CD4-positive, CD25-positive, alpha-beta regulatory T cell (primary cell): ENCODE measurements at regions not wholly inside any gene's neighbourhood (a gene's known extent, or its start where the extent isn't known, plus 50 kb on each side); places are given as distances from the start of the nearest gene placed in this dataset.

Experiments used
- ATAC-seq, 2 donors: fragments of 150-1000 bp; cut with Tn5 transposase; one replicate each; pipeline ENCODE4 v1.10.0; 2021; ENCODE audit warnings: low read depth in 2 of 2, moderate number of reproducible peaks in 2 of 2, moderate library complexity in 1 of 2
- DNase-seq, 3 donors: peaks; one replicate each; pipeline versions ENCODE4 v3.0.0 to v3.0.0-alpha.2; 2012 to 2022; ENCODE audit warnings: mixed read lengths in 1 of 3
- H3K27ac ChIP-seq: one replicate; pipeline ENCODE4 v1.7.0; 2013; ENCODE audit warnings: mild to moderate bottlenecking, low read length; ENCODE audit not compliant: insufficient read depth, poor library complexity, severe bottlenecking
- H3K27me3 ChIP-seq: one replicate; pipeline ENCODE4 v1.7.0; 2013; ENCODE audit warnings: low read length; ENCODE audit not compliant: control insufficient read depth, insufficient read depth
- H3K36me3 ChIP-seq: one replicate; pipeline ENCODE4 v1.7.0; 2013; ENCODE audit warnings: mild to moderate bottlenecking, low read length, moderate library complexity; ENCODE audit not compliant: control insufficient read depth, insufficient read depth
- H3K4me1 ChIP-seq: 2 replicates; pipeline ENCODE4 v1.7.0; 2013; ENCODE audit warnings: mild to moderate bottlenecking, low read length; ENCODE audit not compliant: insufficient read depth, control insufficient read depth, poor library complexity, severe bottlenecking
- H3K4me3 ChIP-seq: one replicate; pipeline ENCODE4 v1.7.0; 2013; ENCODE audit warnings: low read depth, mild to moderate bottlenecking, low read length, moderate library complexity
- H3K9me3 ChIP-seq, 2 experiments: 1 replicate in 1 of 2; 2 replicates in 1 of 2; pipeline ENCODE4 v1.7.0; 2013; ENCODE audit warnings: low read length in 2 of 2, mild to moderate bottlenecking in 1 of 2, moderate library complexity in 1 of 2; ENCODE audit not compliant: control insufficient read depth in 2 of 2
- H3K27ac Mint-ChIP-seq, 3 donors: one replicate each; pipeline ENCODE4 v1.8.0; 2020 to 2022; ENCODE audit warnings: mild to moderate bottlenecking in 3 of 3, mixed read lengths in 3 of 3, moderate library complexity in 2 of 3
- H3K27me3 Mint-ChIP-seq: one replicate; pipeline ENCODE4 v1.8.0; 2022; ENCODE audit warnings: mild to moderate bottlenecking, mixed read lengths
- H3K36me3 Mint-ChIP-seq: one replicate; pipeline ENCODE4 v1.8.0; 2020; ENCODE audit warnings: mixed read lengths
- H3K4me1 Mint-ChIP-seq, 4 donors: one replicate each; pipeline ENCODE4 v1.8.0; 2020 to 2022; ENCODE audit warnings: mixed read lengths in 4 of 4, mild to moderate bottlenecking in 1 of 4
- H3K4me3 Mint-ChIP-seq, 4 donors: one replicate each; pipeline ENCODE4 v1.8.0; 2020 to 2022; ENCODE audit warnings: mild to moderate bottlenecking in 4 of 4, mixed read lengths in 4 of 4, moderate library complexity in 3 of 4
- H3K9me3 Mint-ChIP-seq, 7 donors: one replicate each; pipeline ENCODE4 v1.8.0; 2020 to 2022; ENCODE audit warnings: mixed read lengths in 7 of 7, mild to moderate bottlenecking in 3 of 7, moderate library complexity in 2 of 7

DNA sequence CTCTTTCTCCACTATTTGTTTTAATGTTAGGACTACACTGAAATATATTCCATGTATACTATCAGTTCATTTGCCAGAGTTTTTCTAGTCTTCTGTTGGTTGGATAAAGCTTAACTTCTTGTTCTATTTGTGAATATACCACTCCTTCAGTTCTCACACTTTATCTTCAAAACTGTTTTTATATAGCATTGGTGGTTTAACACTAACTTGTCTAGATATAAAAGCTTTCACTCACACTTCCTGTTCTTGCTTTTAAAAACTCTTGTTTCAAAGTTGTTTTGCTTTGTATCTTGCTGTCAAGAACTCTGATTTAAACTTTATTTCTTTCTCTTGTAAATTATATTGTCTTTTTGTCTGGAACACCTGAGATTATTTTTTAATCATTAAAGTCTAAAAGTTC is 226.8 kb upstream of the TENT5A start:
- no peak overlapping the region for H3K27ac ChIP-seq
- Mint-ChIP-seq H3K36me3 (no peaks in the 10 kb centered on the region), H3K27me3 (no peaks in the 10 kb centered on the region), H3K27ac (no peak overlapping the region), H3K9me3 (peaks cover 1 to 11% (median 7%) of the 10 kb centered on the region in 7 donors), H3K4me1 (no peaks in the 10 kb centered on the region), H3K4me3 (no peak overlapping the region)
- H3K36me3 ChIP-seq: no peaks in the 10 kb centered on the region
- ATAC-seq (no peak), DNase-seq (no peak)
- no peaks in the 10 kb centered on the region for H3K4me1 ChIP-seq
- H3K9me3 ChIP-seq: no peaks in the 10 kb centered on the region
- no peaks in the 10 kb centered on the region for H3K27me3 ChIP-seq
- no peak overlapping the region for H3K4me3 ChIP-seq

DNA sequence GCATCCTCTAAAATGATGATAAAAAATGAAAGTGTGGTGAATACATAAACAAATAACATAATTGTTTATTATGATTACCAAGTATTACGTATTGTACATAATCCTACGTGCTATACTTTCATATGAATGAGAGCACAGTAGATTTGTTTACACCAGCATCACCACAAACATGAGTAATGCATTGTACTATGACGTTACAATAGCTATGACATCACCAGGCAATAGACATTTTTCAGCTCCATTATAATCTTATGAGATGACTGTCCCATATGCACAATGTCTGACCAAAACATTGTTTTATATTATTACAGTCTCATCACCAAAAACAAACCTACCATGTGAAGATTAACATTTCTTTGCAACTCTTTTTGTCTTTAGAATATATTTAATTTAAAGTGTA is 225.7 kb upstream of the TENT5A start:
- Mint-ChIP-seq H3K4me1 (no peaks in the 10 kb centered on the region), H3K9me3 (peaks cover 1 to 11% (median 9%) of the 10 kb centered on the region in 7 donors)
- no peak for DNase-seq

DNA sequence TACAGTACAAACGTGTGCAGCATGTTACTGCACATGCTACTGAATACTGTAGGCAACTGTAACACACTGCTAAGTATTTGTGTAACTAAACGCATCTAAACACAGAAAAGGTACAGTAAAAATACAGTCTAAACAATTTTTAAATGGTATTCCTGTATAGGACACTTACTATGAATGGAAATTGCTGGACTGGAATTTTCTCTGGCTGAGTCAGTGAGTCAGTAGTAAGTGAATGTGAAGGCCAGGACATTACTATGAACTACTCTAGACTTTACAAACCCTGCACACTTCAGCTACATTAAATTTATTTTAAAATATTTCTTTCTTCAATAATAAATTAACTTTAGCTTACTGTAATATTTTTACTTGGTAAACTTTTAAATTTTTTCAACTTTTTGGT is 225.0 kb upstream of the TENT5A start:
- Mint-ChIP-seq H3K27ac (no peak overlapping the region), H3K36me3 (no peaks in the 10 kb centered on the region), H3K27me3 (no peaks in the 10 kb centered on the region), H3K9me3 (peaks cover 1 to 17% (median 10%) of the 10 kb centered on the region in 7 donors), H3K4me3 (no peak overlapping the region), H3K4me1 (no peaks in the 10 kb centered on the region)
- H3K4me3 ChIP-seq: no peak overlapping the region
- H3K27me3 ChIP-seq: no peaks in the 10 kb centered on the region
- H3K9me3 ChIP-seq: no peaks in the 10 kb centered on the region
- H3K27ac ChIP-seq: no peak overlapping the region
- no peaks in the 10 kb centered on the region for H3K36me3 ChIP-seq
- DNase-seq (no peak), ATAC-seq (no peak)
- H3K4me1 ChIP-seq: no peaks in the 10 kb centered on the region

More for the DNA sequence above, 225.7 kb upstream of the TENT5A start:
- H3K27ac Mint-ChIP-seq: no peak overlapping the region
- no peak overlapping the region for H3K4me3 ChIP-seq
- H3K36me3 Mint-ChIP-seq: no peaks in the 10 kb centered on the region
- H3K27me3 Mint-ChIP-seq: no peaks in the 10 kb centered on the region
- ATAC-seq: no peak
- H3K27ac ChIP-seq: no peak overlapping the region
- H3K27me3 ChIP-seq: no peaks in the 10 kb centered on the region
- no peaks in the 10 kb centered on the region for H3K4me1 ChIP-seq
- H3K9me3 ChIP-seq: no peaks in the 10 kb centered on the region
- no peaks in the 10 kb centered on the region for H3K36me3 ChIP-seq
- no peak overlapping the region for H3K4me3 Mint-ChIP-seq

DNA sequence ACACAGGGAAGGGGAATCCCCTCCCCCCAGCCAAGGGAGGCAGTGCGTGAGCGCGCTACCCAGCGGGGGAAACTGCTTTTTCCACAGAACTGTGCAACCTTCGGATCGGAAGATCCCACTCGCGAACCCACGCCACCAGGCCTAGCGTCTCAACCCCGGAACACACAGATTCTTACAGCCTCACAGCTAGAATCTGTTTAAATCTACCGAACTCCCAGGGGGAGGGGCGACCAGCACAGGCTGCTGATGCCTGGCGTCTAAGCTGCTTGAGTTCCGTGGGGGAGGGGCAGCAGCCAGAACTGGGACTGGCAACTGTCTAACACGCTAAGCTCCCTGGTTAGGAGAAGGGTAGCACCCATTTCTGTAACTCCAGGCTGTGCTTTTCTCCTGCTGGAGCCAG is 217.3 kb upstream of the TENT5A start:
- Mint-ChIP-seq H3K4me3 (peak overlapping the region in 1 of 4 donors; percentile 7), H3K36me3 (no peaks in the 10 kb centered on the region), H3K4me1 (no peaks in the 10 kb centered on the region), H3K27me3 (no peaks in the 10 kb centered on the region), H3K9me3 (peaks cover 4 to 17% (median 6%) of the 10 kb centered on the region in 7 donors), H3K27ac (no peak overlapping the region)
- Histone ChIP-seq H3K27me3 (no peaks in the 10 kb centered on the region), H3K36me3 (no peaks in the 10 kb centered on the region), H3K27ac (no peak overlapping the region), H3K9me3 (no peaks in the 10 kb centered on the region), H3K4me3 (no peak overlapping the region), H3K4me1 (no peaks in the 10 kb centered on the region)
- no peak for DNase-seq
- no peak for ATAC-seq

DNA sequence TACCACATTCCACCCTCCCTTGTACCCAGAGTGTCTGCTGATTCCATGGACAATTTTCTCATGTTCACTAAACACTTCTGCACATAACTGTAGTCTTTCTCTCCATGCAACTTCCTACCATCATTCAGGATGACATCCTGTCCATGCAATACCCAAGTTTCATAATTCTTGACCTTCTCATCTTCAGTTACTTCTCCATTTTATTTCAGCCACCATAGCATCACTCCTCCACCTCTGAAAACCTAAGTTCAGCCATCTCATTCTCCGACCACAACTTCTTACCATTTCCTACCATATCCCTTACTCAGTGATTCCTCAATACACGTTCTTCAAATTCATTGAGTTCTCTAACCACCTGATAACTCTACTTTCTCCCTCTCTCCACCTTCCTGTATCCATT is 216.5 kb upstream of the TENT5A start:
- Mint-ChIP-seq H3K9me3 (peaks cover 4 to 16% (median 5%) of the 10 kb centered on the region in 7 donors), H3K36me3 (no peaks in the 10 kb centered on the region), H3K27me3 (no peaks in the 10 kb centered on the region), H3K4me1 (no peaks in the 10 kb centered on the region), H3K4me3 (no peak overlapping the region), H3K27ac (no peak overlapping the region)
- Histone ChIP-seq H3K36me3 (no peaks in the 10 kb centered on the region), H3K9me3 (no peaks in the 10 kb centered on the region), H3K4me3 (no peak overlapping the region), H3K27ac (no peak overlapping the region), H3K4me1 (no peaks in the 10 kb centered on the region), H3K27me3 (no peaks in the 10 kb centered on the region)
- DNase-seq (no peak), ATAC-seq (no peak)

DNA sequence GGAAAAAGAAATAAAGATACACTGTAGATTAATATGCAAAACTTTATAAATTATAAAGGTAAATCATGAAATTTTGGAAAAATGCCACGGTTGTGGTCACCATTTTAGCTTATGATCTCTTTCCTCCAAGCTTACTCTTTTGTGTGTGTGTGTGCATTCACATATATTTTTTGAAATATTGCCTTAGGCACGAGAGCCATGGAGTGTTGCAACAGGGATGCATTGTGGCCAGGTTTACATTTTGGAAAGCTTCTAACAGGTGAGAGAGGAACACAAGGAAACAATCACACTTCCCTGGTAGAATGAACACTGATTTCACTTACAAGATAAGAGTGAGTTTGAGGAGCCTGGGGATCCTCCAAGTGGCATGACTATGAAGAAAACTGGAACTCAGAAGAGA is 214.5 kb upstream of the TENT5A start:
- Mint-ChIP-seq H3K4me1 (peaks cover 0 to 4% (median 0%) of the 10 kb centered on the region in 4 donors), H3K36me3 (no peaks in the 10 kb centered on the region), H3K27ac (no peak overlapping the region), H3K27me3 (no peaks in the 10 kb centered on the region), H3K9me3 (peaks cover 0 to 11% (median 6%) of the 10 kb centered on the region in 7 donors), H3K4me3 (no peak overlapping the region)
- ATAC-seq: no peak
- no peaks in the 10 kb centered on the region for H3K9me3 ChIP-seq
- DNase-seq: no peak
- H3K27me3 ChIP-seq: no peaks in the 10 kb centered on the region
- H3K36me3 ChIP-seq: no peaks in the 10 kb centered on the region
- H3K4me3 ChIP-seq: no peak overlapping the region
- H3K27ac ChIP-seq: no peak overlapping the region
- no peaks in the 10 kb centered on the region for H3K4me1 ChIP-seq

DNA sequence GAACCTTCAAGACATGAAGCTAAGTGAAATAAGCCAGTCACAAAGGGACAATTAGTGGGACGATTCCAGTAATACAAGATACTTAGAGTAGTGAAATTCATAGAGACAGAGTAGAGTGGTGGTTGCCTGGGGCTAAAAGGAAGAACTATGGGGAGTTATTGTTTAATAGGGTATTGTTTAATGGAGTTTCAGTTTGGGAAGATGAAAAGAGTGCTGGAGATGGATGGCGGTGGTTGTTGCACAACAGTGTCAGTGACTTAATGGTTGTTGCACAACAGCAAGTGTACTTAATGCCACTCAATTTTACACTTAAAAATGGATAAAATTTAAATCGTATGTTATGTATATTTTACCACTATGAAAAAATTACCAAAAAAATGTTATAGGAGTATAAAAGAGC is 209.7 kb upstream of the TENT5A start:
- peaks cover 0 to 5% (median 0%) of the 10 kb centered on the region in 4 donors for H3K4me1 Mint-ChIP-seq
- no peak for ATAC-seq

DNA sequence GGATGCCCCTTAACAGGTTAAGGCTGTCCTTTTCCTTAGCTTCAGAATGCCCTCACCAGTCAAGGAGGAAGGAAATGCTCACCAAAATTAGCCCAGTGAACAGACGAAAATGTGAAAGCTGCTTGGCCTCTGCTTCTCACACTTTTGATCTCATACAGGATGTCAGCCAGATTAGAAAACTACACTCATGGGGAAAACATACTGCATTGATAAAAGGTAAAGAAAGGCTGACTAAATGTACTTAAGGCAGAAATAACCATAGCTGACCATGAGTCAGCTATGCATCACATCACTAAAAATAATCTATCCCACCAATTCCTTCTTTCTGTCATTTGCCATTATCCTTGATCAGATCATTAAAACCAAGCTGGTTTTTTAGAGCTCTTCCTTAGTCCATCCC is 198.4 kb upstream of the TENT5A start:
- H3K4me3 ChIP-seq: no peak overlapping the region
- no peaks in the 10 kb centered on the region for H3K4me1 Mint-ChIP-seq
- H3K9me3 Mint-ChIP-seq: peaks cover 0 to 4% (median under 1%) of the 10 kb centered on the region in 7 donors
- no peaks in the 10 kb centered on the region for H3K9me3 ChIP-seq
- H3K27me3 Mint-ChIP-seq: no peaks in the 10 kb centered on the region
- DNase-seq (no peak), ATAC-seq (no peak)
- H3K36me3 ChIP-seq: no peaks in the 10 kb centered on the region
- no peaks in the 10 kb centered on the region for H3K36me3 Mint-ChIP-seq
- no peak overlapping the region for H3K4me3 Mint-ChIP-seq
- no peak overlapping the region for H3K27ac ChIP-seq
- H3K27me3 ChIP-seq: no peaks in the 10 kb centered on the region
- H3K4me1 ChIP-seq: no peaks in the 10 kb centered on the region
- no peak overlapping the region for H3K27ac Mint-ChIP-seq

More for the DNA sequence above, 209.7 kb upstream of the TENT5A start:
- no peak overlapping the region for H3K4me3 ChIP-seq
- H3K4me1 ChIP-seq: no peaks in the 10 kb centered on the region
- H3K9me3 ChIP-seq: no peaks in the 10 kb centered on the region
- no peak overlapping the region for H3K4me3 Mint-ChIP-seq
- no peak overlapping the region for H3K27ac ChIP-seq
- DNase-seq: no peak
- no peaks in the 10 kb centered on the region for H3K36me3 ChIP-seq
- H3K9me3 Mint-ChIP-seq: peaks cover 2 to 8% (median 4%) of the 10 kb centered on the region in 7 donors
- H3K27me3 ChIP-seq: no peaks in the 10 kb centered on the region
- no peaks in the 10 kb centered on the region for H3K27me3 Mint-ChIP-seq
- H3K36me3 Mint-ChIP-seq: no peaks in the 10 kb centered on the region
- H3K27ac Mint-ChIP-seq: no peak overlapping the region
